HCT116 (cell line): ENCODE measurements at regions not wholly inside any gene's neighbourhood (a gene's known extent, or its start where the extent isn't known, plus 50 kb on each side); places are given as distances from the start of the nearest gene placed in this dataset.

Source experiments
- ATAC-seq: fragments of 200-7000 bp; cut with Tn5 transposase; 2 replicates; pipeline ENCODE4 v1.9.1; 2020; ENCODE audit warnings: mild to moderate bottlenecking, moderate library complexity
- BruUV-seq: library from RNA; stranded (reverse); fragments of 400-500 nt; replicated peaks from 2 replicates; lab custom pipeline; 2021; lab: Mats Ljungman, UMichigan
- CTCF ChIA-PET: fragments of 300-600 bp; sonication (Branson Sonifier 250); formaldehyde crosslinking; loops from one replicate; lab custom pipeline; 2021; ENCODE audit warnings: antibody characterized with exemption; lab: Charles Lee
- POLR2A ChIA-PET: fragments of 300-600, 350-600 bp; sonication (Branson Sonifier 250); formaldehyde crosslinking; loops from one replicate; lab custom pipeline; 2021; ENCODE audit warnings: antibody characterized with exemption; lab: Charles Lee
- RAD21 ChIA-PET, 2 experiments: fragments of 300-600 bp; sonication (Branson Sonifier 250); formaldehyde crosslinking; loops; one replicate each; lab custom pipeline; 2023; ENCODE audit warnings: low total read pairs in 2 of 2; ENCODE audit not compliant: uncharacterized antibody in 2 of 2, unreplicated experiment in 2 of 2, low non-redundant PET in 1 of 2; lab: Charles Lee
- DNase-seq: peaks from one replicate; pipeline ENCODE4 v3.0.0-alpha.2; 2010; ENCODE audit warnings: low read depth, low spot score
- H2AFZ ChIP-seq: fragments of 200-600 bp; shearing (Covaris generic), sonication (generic); 2 replicates; pipeline ENCODE4 v1.6.1; 2017; ENCODE audit warnings: low read depth, mixed run types, mixed read lengths, antibody characterized with exemption, low read length; ENCODE audit not compliant: poor library complexity, severe bottlenecking
- H3K27ac ChIP-seq: 2 replicates; pipeline ENCODE4 v1.5.1; 2012; ENCODE audit warnings: low read depth, low read length
- H3K27me3 ChIP-seq: fragments of 200-600 bp; sonication (generic); 2 replicates; pipeline ENCODE4 v1.6.1; 2016; ENCODE audit warnings: mixed run types, low read length, mixed read lengths; ENCODE audit not compliant: insufficient read depth
- H3K36me3 ChIP-seq, 2 experiments: fragments of 200-500 bp in 1 of 2; fragments of 200-600 bp in 1 of 2; sonication (Bioruptor generic) in 1 of 2; sonication (generic) in 1 of 2; 2 replicates each; pipeline versions ENCODE4 v1.5.1 to v1.6.1; 2014 to 2016; ENCODE audit warnings: low read length in 2 of 2, inconsistent platforms in 1 of 2, mixed read lengths in 1 of 2, mixed run types in 1 of 2; ENCODE audit not compliant: insufficient read depth in 2 of 2, control insufficient read depth in 1 of 2
- H3K4me1 ChIP-seq, 2 experiments: fragments of 200-600 bp in 1 of 2; sonication (generic) in 1 of 2; 2 replicates each; pipeline versions ENCODE4 v1.5.1 to v1.6.1; 2012 to 2017; ENCODE audit warnings: low read length in 2 of 2, inconsistent platforms in 1 of 2, mild to moderate bottlenecking in 1 of 2, mixed read lengths in 1 of 2, mixed run types in 1 of 2, moderate library complexity in 1 of 2; ENCODE audit not compliant: insufficient read depth in 2 of 2, control insufficient read depth in 1 of 2
- H3K4me2 ChIP-seq: fragments of 200-600 bp; sonication (generic); 2 replicates; pipeline ENCODE4 v1.6.1; 2017; ENCODE audit warnings: mixed run types, low read length, mixed read lengths
- H3K4me3 ChIP-seq, 2 experiments: fragments of 200-600 bp in 1 of 2; sonication (generic) in 1 of 2; replicated peaks in 1 of 2; 2 replicates each; pipeline ENCODE4 v1.5.1; 2011 to 2016; ENCODE audit warnings: low read length in 2 of 2, control low read depth in 1 of 2, low read depth in 1 of 2, mild to moderate bottlenecking in 1 of 2, mixed read lengths in 1 of 2, mixed run types in 1 of 2
- H3K79me2 ChIP-seq: fragments of 200-600 bp; sonication (generic); 2 replicates; pipeline ENCODE4 v1.6.1; 2017; ENCODE audit warnings: mild to moderate bottlenecking, mixed run types, low read length, moderate library complexity, mixed read lengths; ENCODE audit not compliant: insufficient read depth
- H3K9ac ChIP-seq: fragments of 200-600 bp; sonication (generic); 2 replicates; pipeline ENCODE4 v1.6.1; 2016; ENCODE audit warnings: low read length, mixed read lengths
- H3K9me2 ChIP-seq: fragments of 200-600 bp; sonication (generic), shearing (Covaris generic); 2 replicates; pipeline ENCODE4 v1.6.1; 2017; ENCODE audit warnings: mixed run types, mild to moderate bottlenecking, moderate library complexity; ENCODE audit not compliant: insufficient read depth
- H3K9me3 ChIP-seq, 2 experiments: fragments of 200-500 bp in 1 of 2; fragments of 200-600 bp in 1 of 2; sonication (Bioruptor generic) in 1 of 2; sonication (generic) in 1 of 2; 2 replicates each; pipeline ENCODE4 v1.6.1; 2014 to 2017; ENCODE audit warnings: low read length in 2 of 2, mixed read lengths in 2 of 2, inconsistent platforms in 1 of 2, low read depth in 1 of 2, mild to moderate bottlenecking in 1 of 2, mixed run types in 1 of 2, moderate library complexity in 1 of 2; ENCODE audit not compliant: control insufficient read depth in 1 of 2, insufficient read depth in 1 of 2
- H4K20me1 ChIP-seq: fragments of 200-600 bp; sonication (generic), shearing (Covaris generic); 2 replicates; pipeline ENCODE4 v1.6.1; 2017; ENCODE audit warnings: mixed run types, mild to moderate bottlenecking, moderate library complexity; ENCODE audit not compliant: insufficient read depth
- CBX3 ChIP-seq: IDR thresholded peaks from 2 replicates; pipeline ENCODE4 v1.6.1; 2012; ENCODE audit warnings: low read depth
- CEBPB ChIP-seq: IDR thresholded peaks from 2 replicates; pipeline ENCODE4 v1.6.1; 2012; ENCODE audit warnings: low read depth
- CTCF ChIP-seq, 3 experiments: fragments of 200-600 bp in 1 of 3; sonication (generic) in 1 of 3; IDR thresholded peaks in 2 of 3; conservative IDR thresholded peaks in 1 of 3; 2 replicates each; pipeline ENCODE4 v1.5.1; 2012 to 2017; ENCODE audit warnings: low read depth in 2 of 3, low read length in 2 of 3, antibody characterized with exemption in 1 of 3, borderline replicate concordance in 1 of 3, control low read depth in 1 of 3, mild to moderate bottlenecking in 1 of 3, mixed read lengths in 1 of 3, mixed run types in 1 of 3, moderate library complexity in 1 of 3; ENCODE audit not compliant: insufficient read depth in 1 of 3
- EGR1 ChIP-seq: IDR thresholded peaks from 2 replicates; pipeline ENCODE4 v1.6.1; 2012; ENCODE audit warnings: low read depth
- EZH2 ChIP-seq: fragments of 200-600 bp; sonication (generic); IDR thresholded peaks from 2 replicates; pipeline ENCODE4 v1.6.1; 2017; ENCODE audit warnings: antibody characterized with exemption, mixed run types
- EZH2phosphoT487 ChIP-seq: fragments of 200-600 bp; IDR thresholded peaks from 2 replicates; pipeline ENCODE4 v1.6.1; 2018; ENCODE audit warnings: antibody characterized with exemption, borderline replicate concordance
- REST ChIP-seq: IDR thresholded peaks from 2 replicates; pipeline ENCODE4 v1.6.1; 2012; ENCODE audit warnings: low read depth
- SIN3A ChIP-seq: IDR thresholded peaks from 2 replicates; pipeline ENCODE4 v1.6.1; 2012; ENCODE audit warnings: low read depth
- SP1 ChIP-seq: IDR thresholded peaks from 2 replicates; pipeline ENCODE4 v1.6.1; 2012; ENCODE audit warnings: low read depth
- SRF ChIP-seq: IDR thresholded peaks from 2 replicates; pipeline ENCODE4 v1.6.1; 2012; ENCODE audit warnings: low read depth
- YY1 ChIP-seq: IDR thresholded peaks from 2 replicates; pipeline ENCODE4 v1.6.1; 2011; ENCODE audit warnings: low read length, low read depth, moderate library complexity, mild to moderate bottlenecking; ENCODE audit not compliant: insufficient replicate concordance; ENCODE audit errors: extremely low read depth
- ZNF274 ChIP-seq: fragments of 200-500 bp; sonication (Bioruptor generic); IDR thresholded peaks from 2 replicates; pipeline ENCODE4 v1.6.1; 2014; ENCODE audit warnings: mild to moderate bottlenecking, low read depth, low read length, inconsistent platforms
- intact Hi-C: fragments of 100-400 bp; cut with micrococcal nuclease; formaldehyde crosslinking; loops from 2 replicates; pipeline ENCODE4 v1.10.0; 2022

GRCh38 chr9:107426126-107426525 lies 63.4 kb downstream of the KLF4 start:
- H3K4me3 ChIP-seq, result no peak overlapping the region
- no peak overlapping the region for H3K27ac ChIP-seq
- no peak for TF ChIP-seq EZH2
- TF ChIP-seq YY1, result no peak
- H3K79me2 ChIP-seq, result no peaks in the 10 kb centered on the region
- H3K36me3 ChIP-seq, result no peaks in the 10 kb centered on the region
- H2AFZ ChIP-seq, result no peak overlapping the region
- H3K9me3 ChIP-seq, result no peaks in the 10 kb centered on the region
- BruUV-seq, result no TSS peak
- H3K9ac ChIP-seq, result no peak overlapping the region
- H3K9me2 ChIP-seq, result no peaks in the 10 kb centered on the region
- ChIA-PET POLR2A (no interaction called here), RAD21 (no interaction called here), CTCF (interaction anchor here (0.8 to 2.6 kb wide), 11 partner anchors 12 to 1388 kb away, joined by 3 to 11 read pairs (median 5); no protein-coding TSS in a partner anchor)
- H3K4me1 ChIP-seq, result peaks cover 8 to 19% of the 10 kb centered on the region in 2 experiments; a peak in 3 of 4 replicates
- H3K27me3 ChIP-seq, result no peaks in the 10 kb centered on the region
- H4K20me1 ChIP-seq, result no peaks in the 10 kb centered on the region
- no peak for ATAC-seq
- intact Hi-C loops, result loop anchor here (10.0 kb wide), 1 partner anchor 1389 kb away; no protein-coding TSS in a partner anchor
- DNase-seq, result no peak
- H3K4me2 ChIP-seq, result no peak overlapping the region

GRCh38 chr9:107425101-107426025 lies 64.2 kb downstream of the KLF4 start:
- CTCF ChIA-PET, result interaction anchor here (0.6 to 2.6 kb wide), 23 partner anchors 9 to 1389 kb away, joined by 3 to 12 read pairs (median 4); no protein-coding TSS in a partner anchor
- peak overlapping the region; percentile 34 for H3K27ac ChIP-seq
- no peak for TF ChIP-seq SIN3A
- no peak for TF ChIP-seq EZH2
- no peak for TF ChIP-seq EGR1
- TF ChIP-seq EZH2phosphoT487, result no peak
- no peak for TF ChIP-seq CEBPB
- no peak for TF ChIP-seq SRF
- TF ChIP-seq CBX3, result peak; percentile 54; the same call in 1 of the 2 replicates
- TF ChIP-seq REST, result no peak
- no peak for TF ChIP-seq ZNF274
- peak; percentile 54 to 97 (median 97); a peak in 5 of 6 replicates for TF ChIP-seq CTCF (IDR thresholded peaks at IDR 0.05 in 2 of 3, conservative IDR thresholded peaks at IDR 0.05 in 1 of 3; ENCODE audit: borderline replicate concordance in 1 of 3, insufficient read depth in 1 of 3, low read depth in 2 of 3, low read length in 2 of 3)
- no peak for TF ChIP-seq SP1

More at GRCh38 chr9:107425101-107426025, 64.2 kb downstream of the KLF4 start:
- H3K4me1 ChIP-seq, result peaks cover 8 to 19% of the 10 kb centered on the region in 2 experiments; a peak in 3 of 4 replicates
- no peaks in the 10 kb centered on the region for H4K20me1 ChIP-seq
- peak overlapping the region; percentile 40 for H3K9ac ChIP-seq
- POLR2A ChIA-PET, result interaction anchor here (1.0 kb wide), 1 partner anchor 10 kb away, joined by 3 read pairs; no protein-coding TSS in a partner anchor
- H3K4me3 ChIP-seq, result peak overlapping the region in 1 of 2 experiments; percentile 11; a peak in 1 of 4 replicates
- intact Hi-C loops, result loop anchor here (10.0 kb wide), 1 partner anchor 1389 kb away; no protein-coding TSS in a partner anchor
- RAD21 ChIA-PET, result interaction anchor here in 1 of 2 experiments (1.3 kb wide), 1 partner anchor 40 kb away, joined by 3 read pairs; no protein-coding TSS in a partner anchor
- H3K4me2 ChIP-seq, result peak overlapping the region; percentile 67
- H3K79me2 ChIP-seq, result no peaks in the 10 kb centered on the region
- ATAC-seq, result peak; percentile 75
- peak; percentile 50 for DNase-seq
- H3K27me3 ChIP-seq, result no peaks in the 10 kb centered on the region
- no peaks in the 10 kb centered on the region for H3K9me2 ChIP-seq
- peak overlapping the region; percentile 98 for H2AFZ ChIP-seq
- no peaks in the 10 kb centered on the region for H3K9me3 ChIP-seq
- H3K36me3 ChIP-seq, result no peaks in the 10 kb centered on the region
- BruUV-seq, result no TSS peak
